ENCODE measurements at regions not wholly inside any gene's neighbourhood (a gene's known extent, or its start where the extent isn't known, plus 50 kb on each side); places are given as distances from the start of the nearest gene placed in this dataset.

DNA sequence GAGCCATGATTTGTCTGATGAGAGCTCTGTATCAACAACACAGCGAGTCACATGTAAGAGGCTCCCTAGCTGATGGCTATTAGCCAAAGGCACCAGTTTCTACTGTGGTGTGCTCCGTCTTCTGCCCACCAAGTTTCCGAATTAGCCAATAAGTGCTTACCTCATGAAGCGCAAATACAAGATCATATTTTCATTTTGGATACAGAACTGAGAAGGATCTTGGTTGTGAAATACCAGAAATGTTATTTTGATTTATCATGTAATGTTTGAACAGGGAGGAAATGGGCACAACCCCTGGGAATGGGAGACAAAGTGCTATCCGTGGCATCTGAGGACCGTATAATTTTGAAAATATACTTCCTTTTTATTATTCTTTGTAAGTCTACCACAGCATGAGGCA, 234.3 kb downstream of the DACT1 start:
- TF ChIP-seq, protein P1, sequence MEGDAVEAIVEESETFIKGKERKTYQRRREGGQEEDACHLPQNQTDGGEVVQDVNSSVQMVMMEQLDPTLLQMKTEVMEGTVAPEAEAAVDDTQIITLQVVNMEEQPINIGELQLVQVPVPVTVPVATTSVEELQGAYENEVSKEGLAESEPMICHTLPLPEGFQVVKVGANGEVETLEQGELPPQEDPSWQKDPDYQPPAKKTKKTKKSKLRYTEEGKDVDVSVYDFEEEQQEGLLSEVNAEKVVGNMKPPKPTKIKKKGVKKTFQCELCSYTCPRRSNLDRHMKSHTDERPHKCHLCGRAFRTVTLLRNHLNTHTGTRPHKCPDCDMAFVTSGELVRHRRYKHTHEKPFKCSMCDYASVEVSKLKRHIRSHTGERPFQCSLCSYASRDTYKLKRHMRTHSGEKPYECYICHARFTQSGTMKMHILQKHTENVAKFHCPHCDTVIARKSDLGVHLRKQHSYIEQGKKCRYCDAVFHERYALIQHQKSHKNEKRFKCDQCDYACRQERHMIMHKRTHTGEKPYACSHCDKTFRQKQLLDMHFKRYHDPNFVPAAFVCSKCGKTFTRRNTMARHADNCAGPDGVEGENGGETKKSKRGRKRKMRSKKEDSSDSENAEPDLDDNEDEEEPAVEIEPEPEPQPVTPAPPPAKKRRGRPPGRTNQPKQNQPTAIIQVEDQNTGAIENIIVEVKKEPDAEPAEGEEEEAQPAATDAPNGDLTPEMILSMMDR (IDR thresholded peaks at IDR 0.05; ENCODE audit: extremely low read depth in 1 of 2, insufficient read depth in 1 of 2, low read depth in 1 of 2, low read length in 2 of 2), result no peak
- no peak for TF ChIP-seq EZH2 (IDR thresholded peaks at IDR 0.05; ENCODE audit: borderline replicate concordance, low read depth, low read length, severe bottlenecking)
- no peak for TF ChIP-seq POLR2AphosphoS5 (IDR thresholded peaks at IDR 0.05; ENCODE audit: insufficient read depth, low read depth, low read length)
- no peak for TF ChIP-seq POLR2A (IDR thresholded peaks at IDR 0.05; ENCODE audit: low read depth, low read length)
- TF ChIP-seq, protein P2, sequence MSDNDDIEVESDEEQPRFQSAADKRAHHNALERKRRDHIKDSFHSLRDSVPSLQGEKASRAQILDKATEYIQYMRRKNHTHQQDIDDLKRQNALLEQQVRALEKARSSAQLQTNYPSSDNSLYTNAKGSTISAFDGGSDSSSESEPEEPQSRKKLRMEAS (IDR thresholded peaks at IDR 0.05; ENCODE audit: insufficient read depth, insufficient read length), result no peak
- TF ChIP-seq JUN (IDR thresholded peaks at IDR 0.05; ENCODE audit: borderline replicate concordance, insufficient read depth, insufficient read length, low read depth), result no peak
